ENCODE measurements at regions not wholly inside any gene's neighbourhood (a gene's known extent, or its start where the extent isn't known, plus 50 kb on each side); places are given as distances from the start of the nearest gene placed in this dataset.

DNA sequence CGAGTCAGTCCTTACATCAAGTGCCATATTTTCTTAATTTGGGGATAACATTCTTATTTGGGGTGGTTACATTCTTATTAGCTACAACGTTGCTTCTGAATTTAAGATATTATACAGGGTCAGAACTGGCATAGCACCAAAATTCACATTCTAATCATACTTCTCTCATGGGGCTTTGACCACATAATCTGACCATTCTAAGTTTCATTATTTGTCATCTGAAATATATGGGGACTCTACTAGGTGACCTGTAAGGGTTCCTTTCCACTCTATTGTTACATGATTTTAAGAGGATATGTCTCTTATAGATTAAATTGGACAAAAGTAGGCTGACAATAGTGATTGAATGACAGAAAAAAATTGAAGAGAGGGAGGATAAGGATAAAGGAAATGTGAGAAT is 536.5 kb downstream of the KCTD12 start:
- DNase-seq (ENCODE audit: insufficient read length, low spot score) (no peak), FAIRE-seq (no peak)
- TF ChIP-seq, protein P1, sequence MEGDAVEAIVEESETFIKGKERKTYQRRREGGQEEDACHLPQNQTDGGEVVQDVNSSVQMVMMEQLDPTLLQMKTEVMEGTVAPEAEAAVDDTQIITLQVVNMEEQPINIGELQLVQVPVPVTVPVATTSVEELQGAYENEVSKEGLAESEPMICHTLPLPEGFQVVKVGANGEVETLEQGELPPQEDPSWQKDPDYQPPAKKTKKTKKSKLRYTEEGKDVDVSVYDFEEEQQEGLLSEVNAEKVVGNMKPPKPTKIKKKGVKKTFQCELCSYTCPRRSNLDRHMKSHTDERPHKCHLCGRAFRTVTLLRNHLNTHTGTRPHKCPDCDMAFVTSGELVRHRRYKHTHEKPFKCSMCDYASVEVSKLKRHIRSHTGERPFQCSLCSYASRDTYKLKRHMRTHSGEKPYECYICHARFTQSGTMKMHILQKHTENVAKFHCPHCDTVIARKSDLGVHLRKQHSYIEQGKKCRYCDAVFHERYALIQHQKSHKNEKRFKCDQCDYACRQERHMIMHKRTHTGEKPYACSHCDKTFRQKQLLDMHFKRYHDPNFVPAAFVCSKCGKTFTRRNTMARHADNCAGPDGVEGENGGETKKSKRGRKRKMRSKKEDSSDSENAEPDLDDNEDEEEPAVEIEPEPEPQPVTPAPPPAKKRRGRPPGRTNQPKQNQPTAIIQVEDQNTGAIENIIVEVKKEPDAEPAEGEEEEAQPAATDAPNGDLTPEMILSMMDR (IDR thresholded peaks at IDR 0.05; ENCODE audit: insufficient read depth, missing control alignments), result no peak

DNA sequence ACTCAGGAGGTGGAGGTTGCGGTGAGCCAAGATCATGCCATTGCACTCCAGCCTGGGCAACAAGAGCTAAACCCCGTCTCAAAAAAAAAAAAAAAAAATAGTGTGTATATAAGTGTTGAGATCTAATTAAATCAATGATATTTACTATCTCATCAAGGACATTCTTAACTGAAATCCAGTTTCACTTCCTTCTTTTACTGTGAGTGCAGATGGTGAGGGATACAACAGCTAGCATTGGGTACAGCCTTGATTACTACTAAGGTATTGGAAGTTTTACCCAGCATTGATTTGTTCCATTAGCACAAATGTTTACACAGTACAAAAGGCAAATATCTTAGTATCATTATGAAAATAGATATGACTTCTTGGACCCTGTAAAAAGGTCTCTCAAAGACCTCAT is 546.6 kb downstream of the KCTD12 start:
- DNase-seq (ENCODE audit: insufficient read length, low spot score), result no peak
- TF ChIP-seq, protein P1 (IDR thresholded peaks at IDR 0.05; ENCODE audit: insufficient read depth, missing control alignments), result no peak
- FAIRE-seq, result no peak

DNA sequence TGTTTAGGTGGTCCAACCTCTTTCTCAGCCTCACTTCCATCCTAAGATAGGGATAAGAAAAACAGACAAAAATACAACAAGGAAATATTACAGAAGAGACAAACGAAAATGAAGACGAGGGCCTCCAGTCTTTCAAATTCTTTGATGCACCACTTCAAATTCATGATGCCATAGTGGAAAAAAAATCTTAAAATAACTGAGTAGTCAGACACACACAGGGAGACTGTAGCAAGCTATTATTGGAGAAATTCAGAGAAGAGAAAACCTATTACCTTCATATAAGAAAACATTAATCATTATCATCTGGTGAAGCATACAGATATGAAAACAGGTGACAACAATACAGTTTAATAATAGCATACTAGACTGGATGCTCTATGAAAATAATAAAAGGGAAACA is 548.2 kb downstream of the KCTD12 start:
- TF ChIP-seq, protein P1 (IDR thresholded peaks at IDR 0.05; ENCODE audit: insufficient read depth, missing control alignments), result no peak
- FAIRE-seq (no peak), DNase-seq (ENCODE audit: insufficient read length, low spot score) (no peak)

DNA sequence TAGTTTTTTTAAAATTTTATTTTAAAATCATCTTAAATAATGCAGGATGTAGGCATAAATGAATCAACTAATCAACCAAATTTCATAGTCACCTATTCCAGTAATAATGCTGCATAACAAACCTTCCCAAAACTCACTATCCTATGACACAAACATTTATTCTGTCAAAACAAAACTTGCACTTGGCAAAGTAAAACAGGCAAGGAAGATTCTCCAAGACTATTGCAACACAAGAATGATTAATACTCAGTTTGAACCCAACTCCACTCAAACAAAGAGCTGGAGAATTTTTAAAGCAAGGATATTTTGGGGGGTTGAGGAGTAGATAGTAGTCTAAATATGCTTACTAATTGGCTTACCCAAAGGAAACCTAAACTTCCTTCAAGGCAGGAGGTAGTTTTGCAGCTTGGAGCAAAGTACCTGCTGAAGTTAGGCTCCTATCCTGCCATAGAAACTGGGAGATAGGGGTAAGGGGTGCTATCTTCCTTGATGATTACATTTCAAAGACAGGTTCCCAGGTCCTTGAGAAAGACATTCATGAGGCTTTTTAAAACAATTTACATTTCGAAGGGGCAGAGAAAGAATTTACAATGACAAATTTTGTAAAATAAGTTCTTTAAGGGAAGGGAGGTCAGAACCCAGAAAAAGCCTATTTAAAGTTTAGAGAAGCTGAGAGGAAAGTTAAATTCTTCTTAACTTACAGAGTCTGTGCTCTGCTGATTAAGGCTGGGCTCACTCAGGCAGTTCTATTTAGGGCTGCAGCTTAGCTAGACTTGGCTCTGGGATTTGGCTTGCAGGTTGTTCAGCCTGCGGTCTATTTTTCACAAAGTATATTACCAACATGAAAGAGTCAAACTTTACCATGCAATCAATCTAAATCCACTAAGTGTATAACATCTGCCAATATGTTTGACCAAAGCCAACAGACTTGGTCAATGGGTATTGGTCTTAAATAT is 549.0 kb downstream of the KCTD12 start:
- TF ChIP-seq, protein P1 (IDR thresholded peaks at IDR 0.05; ENCODE audit: insufficient read depth, missing control alignments), result no peak
- FAIRE-seq (no peak), DNase-seq (ENCODE audit: insufficient read length, low spot score) (no peak)

DNA sequence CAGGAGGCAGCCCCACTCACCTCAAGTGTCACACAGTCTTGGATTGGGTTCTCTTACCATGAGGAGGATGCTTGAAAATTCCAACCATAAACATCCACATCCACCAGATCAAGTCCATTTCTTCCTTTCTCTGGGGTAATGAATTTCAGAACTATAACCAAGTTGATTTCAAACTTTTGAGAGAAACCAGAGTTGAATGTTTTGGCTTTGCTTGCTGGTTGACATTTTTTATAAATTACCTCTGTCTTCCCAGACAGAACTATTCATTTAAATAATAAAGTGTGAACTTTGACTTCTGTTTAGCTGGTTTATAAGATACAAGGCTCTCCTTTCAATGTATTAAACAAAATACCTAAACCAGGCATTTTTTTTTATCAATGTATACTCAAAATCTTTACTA is 550.7 kb downstream of the KCTD12 start:
- no peak for FAIRE-seq
- TF ChIP-seq, protein P1 (IDR thresholded peaks at IDR 0.05; ENCODE audit: insufficient read depth, missing control alignments), result no peak
- DNase-seq (ENCODE audit: insufficient read length, low spot score), result no peak

DNA sequence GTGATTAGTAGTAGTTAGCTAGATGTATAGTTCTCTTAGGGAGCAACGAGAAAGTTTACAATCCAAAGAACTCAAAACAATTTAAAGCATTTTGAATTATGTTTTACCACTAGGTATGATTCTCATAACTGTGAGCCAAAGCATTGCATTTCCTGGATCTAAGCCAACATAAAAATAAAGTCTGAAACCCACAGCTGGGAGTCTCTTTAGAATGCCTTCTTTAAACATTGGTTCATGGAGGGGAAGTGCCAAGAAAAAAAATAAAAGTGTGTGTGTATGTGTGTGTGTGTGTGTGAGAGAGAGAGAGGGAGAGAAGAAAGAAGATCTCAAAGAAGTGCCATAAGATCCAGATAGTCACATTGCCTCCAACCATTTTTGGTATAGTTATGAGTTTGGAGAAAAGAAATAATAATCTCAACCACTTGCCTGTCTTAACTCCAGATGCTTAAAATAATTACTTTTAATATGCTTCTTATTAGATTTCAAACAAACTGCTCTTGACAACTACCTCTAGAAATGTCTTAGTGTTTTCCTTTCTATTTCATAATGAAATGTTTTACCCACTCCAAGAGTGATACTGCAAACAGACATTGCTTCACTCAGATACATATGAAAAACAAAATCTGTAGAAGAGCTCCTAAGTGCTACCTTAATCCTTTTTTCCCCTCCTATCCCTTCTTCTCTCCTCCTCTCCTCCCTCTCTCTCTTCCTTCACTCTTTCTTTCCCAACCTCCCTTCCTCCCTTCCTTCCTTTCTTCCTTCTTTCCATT is 554.1 kb downstream of the KCTD12 start:
- DNase-seq (ENCODE audit: insufficient read length, low spot score), result no peak
- no peak for FAIRE-seq

More for the DNA sequence above, 554.1 kb downstream of the KCTD12 start:
- TF ChIP-seq, protein P1 (IDR thresholded peaks at IDR 0.05; ENCODE audit: insufficient read depth, missing control alignments), result no peak
